Mucosa of descending colon (tissue), 3 donors: ENCODE measurements at regions not wholly inside any gene's neighbourhood (a gene's known extent, or its start where the extent isn't known, plus 50 kb on each side); places are given as distances from the start of the nearest gene placed in this dataset.

Source experiments
- ATAC-seq: fragments of 200-7000 bp; cut with Tn5 transposase; one replicate; pipeline ENCODE4 v1.9.1; 2020; ENCODE audit warnings: mild to moderate bottlenecking, moderate library complexity
- DNase-seq, 3 donors: peaks; one replicate each; pipeline ENCODE4 v3.0.0-alpha.2; 2020
- H3K36me3 ChIP-seq: fragments of 200-600 bp; one replicate; pipeline ENCODE4 v1.8.0; 2021; ENCODE audit warnings: low read depth, mild to moderate bottlenecking
- H3K4me1 ChIP-seq: fragments of 200-600 bp; one replicate; pipeline ENCODE4 v1.8.0; 2021; ENCODE audit warnings: low read depth, mild to moderate bottlenecking
- H3K4me3 ChIP-seq: fragments of 200-600 bp; one replicate; pipeline ENCODE4 v1.8.0; 2021; ENCODE audit warnings: mild to moderate bottlenecking
- H3K9me3 ChIP-seq: fragments of 200-600 bp; one replicate; pipeline ENCODE4 v1.8.0; 2021; ENCODE audit warnings: mild to moderate bottlenecking
- CTCF ChIP-seq: fragments of 200-600 bp; IDR thresholded peaks from one replicate; pipeline ENCODE4 v1.8.0; 2022; ENCODE audit warnings: antibody characterized with exemption, mild to moderate bottlenecking
- intact Hi-C, 2 donors: fragments of 100-400 bp; cut with DNase I in 1 of 2; cut with micrococcal nuclease in 1 of 2; formaldehyde crosslinking; loops; one replicate each; pipeline versions ENCODE4 v1.11.0 to v1.11.1; 2022; cut with DNase I, micrococcal nuclease
- donor health status: DM: no; HTN: no; CAD: no; lungs with moderate emphysema.
- donor health status: DM: no; HTN: no; CAD: no.
- donor health status: DM: no; HTN: yes; CAD: no.

GRCh38 chr15:39213385-39213840 lies 367.5 kb upstream of the THBS1 start:
- Histone ChIP-seq H3K36me3 (no peaks in the 10 kb centered on the region), H3K4me1 (no peaks in the 10 kb centered on the region), H3K4me3 (no peak overlapping the region), H3K9me3 (no peaks in the 10 kb centered on the region)
- intact Hi-C loops, result no loop called here
- DNase-seq (no peak), ATAC-seq (no peak)
- no peak for TF ChIP-seq CTCF

GRCh38 chr15:39215015-39215414 lies 365.9 kb upstream of the THBS1 start:
- ATAC-seq (no peak), DNase-seq (no peak)
- Histone ChIP-seq H3K4me3 (no peak overlapping the region), H3K36me3 (no peaks in the 10 kb centered on the region), H3K9me3 (no peaks in the 10 kb centered on the region), H3K4me1 (no peaks in the 10 kb centered on the region)
- no peak for TF ChIP-seq CTCF
- intact Hi-C loops, result no loop called here

GRCh38 chr15:39216816-39217215 lies 364.1 kb upstream of the THBS1 start:
- Histone ChIP-seq H3K4me3 (no peak overlapping the region), H3K9me3 (no peaks in the 10 kb centered on the region), H3K36me3 (no peaks in the 10 kb centered on the region), H3K4me1 (no peaks in the 10 kb centered on the region)
- ATAC-seq (no peak), DNase-seq (no peak)
- no peak for TF ChIP-seq CTCF
- intact Hi-C loops, result no loop called here

- Histone ChIP-seq H3K9me3 (no peaks in the 10 kb centered on the region), H3K36me3 (no peaks in the 10 kb centered on the region), H3K4me1 (no peaks in the 10 kb centered on the region), H3K4me3 (no peak overlapping the region)
- DNase-seq, result no peak
- no peak for TF ChIP-seq CTCF
- no peak for ATAC-seq
- intact Hi-C loops, result no loop called here
Observed at GRCh38 chr15:39219608-39220007, 361.3 kb upstream of the THBS1 start.

GRCh38 chr15:39226169-39226937 lies 354.5 kb upstream of the THBS1 start:
- Histone ChIP-seq H3K4me3 (no peak overlapping the region), H3K4me1 (no peaks in the 10 kb centered on the region), H3K36me3 (no peaks in the 10 kb centered on the region), H3K9me3 (no peaks in the 10 kb centered on the region)
- intact Hi-C loops, result no loop called here
- no peak for DNase-seq
- TF ChIP-seq CTCF, result no peak
- ATAC-seq, result no peak

GRCh38 chr15:39227001-39227400 lies 353.9 kb upstream of the THBS1 start:
- Histone ChIP-seq H3K36me3 (no peaks in the 10 kb centered on the region), H3K4me3 (no peak overlapping the region), H3K4me1 (no peaks in the 10 kb centered on the region), H3K9me3 (no peaks in the 10 kb centered on the region)
- DNase-seq, result no peak
- no peak for ATAC-seq
- no peak for TF ChIP-seq CTCF
- intact Hi-C loops, result no loop called here
